SK-N-MC (cell line): ENCODE measurements at regions not wholly inside any gene's neighbourhood (a gene's known extent, or its start where the extent isn't known, plus 50 kb on each side); places are given as distances from the start of the nearest gene placed in this dataset.

Experiments
- DNase-seq: peaks from one replicate; pipeline ENCODE4 v3.0.0-alpha.2; 2011; ENCODE audit warnings: low read depth, low spot score
- H3K27ac ChIP-seq: fragments of 200-600 bp; sonication (generic); 2 replicates; pipeline ENCODE4 v1.5.1; 2016; ENCODE audit warnings: mixed run types
- H3K36me3 ChIP-seq: fragments of 200-600 bp; sonication (generic); 2 replicates; pipeline ENCODE4 v1.6.1; 2017; ENCODE audit warnings: antibody characterized with exemption, low read length, mixed read lengths; ENCODE audit not compliant: insufficient read depth
- H3K4me3 ChIP-seq: fragments of 200-600 bp; sonication (generic); 2 replicates; pipeline ENCODE4 v1.5.1; 2016
- H3K9ac ChIP-seq: fragments of 200-600 bp; sonication (generic); 2 replicates; pipeline ENCODE4 v1.8.0; 2017; ENCODE audit warnings: mixed run types, mixed read lengths; ENCODE audit not compliant: insufficient read length
- H3K9me3 ChIP-seq: fragments of 200-600 bp; sonication (generic); 2 replicates; pipeline ENCODE4 v1.6.1; 2017; ENCODE audit warnings: low read depth, mild to moderate bottlenecking, antibody characterized with exemption, low read length, moderate library complexity, mixed read lengths
- EZH2 ChIP-seq: fragments of 200-600 bp; sonication (generic); IDR thresholded peaks from one replicate; pipeline ENCODE4 v1.6.1; 2017; ENCODE audit warnings: antibody characterized with exemption
- FOXP2 ChIP-seq: optimal IDR thresholded peaks from 2 replicates; pipeline ENCODE3; 2011; ENCODE audit warnings: mild to moderate bottlenecking, moderate library complexity; ENCODE audit not compliant: insufficient read depth; ENCODE audit errors: extremely low read length, control extremely low read depth
- POLR2AphosphoS5 ChIP-seq: IDR thresholded peaks from 2 replicates; pipeline ENCODE4 v1.6.1; 2012; ENCODE audit warnings: mild to moderate bottlenecking, low read depth, low read length, borderline replicate concordance

- DNase-seq = no peak
- 0 out of 2 replicates have a peak, but pooled peaks cover 4% of the 10 kb centered on the region for H3K9me3 ChIP-seq
- TF ChIP-seq FOXP2 (no peak), EZH2 (no peak), POLR2AphosphoS5 (no peak)
- no peak overlapping the region for H3K9ac ChIP-seq
- H3K36me3 ChIP-seq = no peaks in the 10 kb centered on the region
- no peak overlapping the region for H3K27ac ChIP-seq
- no peak overlapping the region for H3K4me3 ChIP-seq
Measured at GRCh38 chr6:139790527-139790926, 416.1 kb upstream of the CITED2 start.

- no peak for DNase-seq
- TF ChIP-seq POLR2AphosphoS5 (no peak), FOXP2 (no peak), EZH2 (no peak)
- peaks cover 14% of the 10 kb centered on the region; the same call in 1 of the 2 replicates for H3K9me3 ChIP-seq
- no peak overlapping the region for H3K4me3 ChIP-seq
- H3K27ac ChIP-seq = no peak overlapping the region
- no peak overlapping the region for H3K9ac ChIP-seq
- no peaks in the 10 kb centered on the region for H3K36me3 ChIP-seq
Measured at GRCh38 chr6:139784222-139784769, 409.8 kb upstream of the CITED2 start.

DNA sequence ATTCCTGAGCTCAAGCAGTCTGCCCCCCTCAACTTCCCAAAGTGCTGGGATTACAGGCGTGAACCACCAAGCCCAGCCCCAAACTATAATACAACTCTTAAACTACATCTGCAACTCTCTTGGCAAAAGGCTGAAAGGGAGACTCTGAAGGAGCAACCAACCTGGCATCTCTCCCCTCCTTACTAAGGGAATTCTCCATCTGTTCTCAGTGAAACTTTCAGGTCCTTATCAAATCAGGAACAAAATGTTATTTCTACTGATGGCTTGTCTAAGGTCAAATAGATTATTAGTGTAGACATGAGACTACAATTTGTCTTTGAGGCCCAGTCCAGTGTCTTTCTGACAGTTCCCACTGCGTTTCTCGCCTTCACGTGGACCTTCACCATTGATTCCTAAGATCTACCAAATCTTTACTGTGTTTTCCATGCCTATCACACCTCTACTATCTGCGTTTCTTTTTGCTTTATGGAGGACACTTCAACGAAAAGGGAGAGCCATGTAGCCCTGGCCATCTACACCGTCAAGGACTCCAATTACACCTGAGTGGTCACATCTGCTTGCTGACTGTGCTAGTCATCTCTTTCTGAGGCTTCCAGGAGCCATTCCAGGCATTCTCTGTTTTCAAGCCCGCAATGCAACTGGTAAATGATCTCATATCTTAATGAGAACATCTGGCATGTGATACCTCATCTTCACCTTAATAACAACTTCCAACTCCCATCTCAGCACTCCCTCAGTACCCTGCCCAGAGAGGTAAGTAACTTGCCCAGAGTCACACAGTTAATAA lies 405.7 kb upstream of the CITED2 start:
- H3K4me3 ChIP-seq = no peak overlapping the region
- no peak for TF ChIP-seq FOXP2
- TF ChIP-seq EZH2 = no peak
- no peak for TF ChIP-seq POLR2AphosphoS5
- H3K9ac ChIP-seq = no peak overlapping the region
- H3K36me3 ChIP-seq = no peaks in the 10 kb centered on the region
- no peak overlapping the region for H3K27ac ChIP-seq
- peaks cover 10% of the 10 kb centered on the region; the same call in 1 of the 2 replicates for H3K9me3 ChIP-seq
- DNase-seq = no peak

GRCh38 chr6:139778688-139779087 lies 404.2 kb upstream of the CITED2 start:
- H3K9me3 ChIP-seq = peaks cover 4% of the 10 kb centered on the region; the same call in 1 of the 2 replicates
- H3K4me3 ChIP-seq = no peak overlapping the region
- no peak for DNase-seq
- no peaks in the 10 kb centered on the region for H3K36me3 ChIP-seq
- no peak overlapping the region for H3K27ac ChIP-seq
- no peak for TF ChIP-seq POLR2AphosphoS5
- TF ChIP-seq FOXP2 = no peak
- no peak for TF ChIP-seq EZH2
- no peak overlapping the region for H3K9ac ChIP-seq

- H3K9ac ChIP-seq = no peak overlapping the region
- peaks cover under 1% of the 10 kb centered on the region; the same call in 1 of the 2 replicates for H3K9me3 ChIP-seq
- H3K27ac ChIP-seq = no peak overlapping the region
- DNase-seq = no peak
- no peak for TF ChIP-seq POLR2AphosphoS5
- TF ChIP-seq EZH2 = no peak
- no peak overlapping the region for H3K4me3 ChIP-seq
- no peaks in the 10 kb centered on the region for H3K36me3 ChIP-seq
Measured at GRCh38 chr6:139778106-139778505, 403.7 kb upstream of the CITED2 start.

DNA sequence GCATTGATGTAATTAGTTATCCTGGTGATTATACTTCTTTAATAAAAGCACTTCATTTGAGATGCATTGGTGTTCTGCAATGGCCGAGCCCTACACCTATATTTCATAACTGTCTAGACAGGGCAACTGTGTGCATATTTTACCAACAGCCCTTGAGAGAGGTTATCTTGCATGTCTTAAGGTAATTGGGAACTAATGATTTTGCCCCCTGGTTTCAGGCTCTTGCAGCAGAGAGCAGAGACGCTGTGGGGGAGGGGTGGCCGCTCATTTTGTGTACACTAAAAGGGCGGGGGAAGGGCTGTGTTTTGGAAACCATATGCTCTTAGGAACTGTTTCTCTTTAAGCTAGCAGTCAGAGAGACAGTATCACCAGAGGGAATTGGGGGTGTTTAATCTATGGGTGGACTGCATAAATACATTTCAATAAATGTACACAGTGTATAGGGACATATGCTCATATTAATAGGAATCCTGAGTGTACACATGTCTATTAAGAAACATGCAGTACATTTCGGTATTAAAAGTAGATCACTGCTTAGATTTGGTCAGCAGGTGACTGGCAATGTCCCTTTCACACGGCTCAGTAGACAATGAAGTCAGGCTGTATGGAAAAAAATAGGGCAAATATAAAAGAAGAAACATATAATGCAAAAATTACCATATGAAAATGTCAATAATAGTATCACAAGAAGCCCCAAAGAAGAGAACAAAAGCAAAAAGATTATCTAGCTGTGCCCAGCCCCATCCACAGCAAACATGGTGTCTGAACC lies 402.9 kb upstream of the CITED2 start:
- H3K36me3 ChIP-seq = no peaks in the 10 kb centered on the region
- no peak overlapping the region for H3K27ac ChIP-seq
- H3K9ac ChIP-seq = no peak overlapping the region
- TF ChIP-seq FOXP2 = no peak
- no peak for TF ChIP-seq EZH2
- no peak for TF ChIP-seq POLR2AphosphoS5
- H3K9me3 ChIP-seq = no peaks in the 10 kb centered on the region
- H3K4me3 ChIP-seq = no peak overlapping the region
- DNase-seq = no peak

GRCh38 chr6:139776041-139776440 lies 401.6 kb upstream of the CITED2 start:
- no peak for DNase-seq
- Histone ChIP-seq H3K4me3 (no peak overlapping the region), H3K9me3 (no peaks in the 10 kb centered on the region), H3K9ac (no peak overlapping the region), H3K36me3 (no peaks in the 10 kb centered on the region), H3K27ac (no peak overlapping the region)
- TF ChIP-seq FOXP2 (no peak), POLR2AphosphoS5 (no peak), EZH2 (no peak)

DNA sequence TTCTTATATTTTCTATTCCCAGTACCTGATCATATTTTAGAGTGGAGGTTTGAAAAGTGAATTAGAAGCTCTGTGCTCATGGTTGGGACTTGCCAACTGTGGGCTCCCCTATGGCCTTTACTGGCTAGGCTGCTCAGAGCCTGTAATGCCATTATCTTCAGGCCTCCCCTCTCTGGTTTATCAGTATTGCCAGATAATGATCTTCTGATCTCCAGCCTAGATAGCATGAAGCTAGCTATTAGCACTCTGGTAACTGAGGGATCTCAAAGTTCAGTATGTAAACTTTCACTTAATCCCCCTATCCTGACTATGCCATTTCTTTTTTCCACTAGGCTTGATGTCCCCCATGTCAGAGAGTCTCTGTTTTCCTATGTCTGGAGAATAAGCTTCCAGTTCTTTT lies 393.7 kb upstream of the CITED2 start:
- DNase-seq = no peak
- Histone ChIP-seq H3K36me3 (no peaks in the 10 kb centered on the region), H3K9ac (no peak overlapping the region), H3K9me3 (no peaks in the 10 kb centered on the region), H3K4me3 (no peak overlapping the region), H3K27ac (no peak overlapping the region)
- TF ChIP-seq FOXP2 (no peak), POLR2AphosphoS5 (no peak), EZH2 (no peak)
